Hematopoietic multipotent progenitor cell treated with erythropoietin and hydrocortisone succinate and interleukin-3 and kit ligand, for 15 days (in vitro differentiated cells): ENCODE measurements at regions not wholly inside any gene's neighbourhood (a gene's known extent, or its start where the extent isn't known, plus 50 kb on each side); places are given as distances from the start of the nearest gene placed in this dataset.
"Not testable (repeated sequence)": the region's sequence is repeated elsewhere in the genome, so short reads cannot be mapped to it uniquely, and the experiment has no call there.

Experiments used
- DNase-seq: peaks from one replicate; pipeline ENCODE4 v3.0.0-alpha.2; 2015; ENCODE audit warnings: low spot score

GRCh38 chr6:90372450-90372849 lies 75.8 kb upstream of the BACH2 start:
- no peak for DNase-seq

GRCh38 chr6:90370493-90370959 lies 73.9 kb upstream of the BACH2 start:
- DNase-seq = no peak

- DNase-seq = no peak
Observed at GRCh38 chr6:90369651-90370050, 73.0 kb upstream of the BACH2 start.

GRCh38 chr6:90369024-90369519 lies 72.4 kb upstream of the BACH2 start:
- no peak for DNase-seq

- no peak for DNase-seq
Observed at GRCh38 chr6:90368601-90369000, 72.0 kb upstream of the BACH2 start.

- no peak for DNase-seq
Observed at GRCh38 chr6:90368001-90368400, 71.4 kb upstream of the BACH2 start.

GRCh38 chr6:90365565-90366219 lies 69.0 kb upstream of the BACH2 start:
- DNase-seq = no peak

GRCh38 chr6:90365002-90365401 lies 68.4 kb upstream of the BACH2 start:
- no peak for DNase-seq

- no peak for DNase-seq
Observed at GRCh38 chr6:90364286-90364685, 67.6 kb upstream of the BACH2 start.

GRCh38 chr6:90362318-90362717 lies 65.7 kb upstream of the BACH2 start:
- no peak for DNase-seq

- no peak for DNase-seq
Observed at GRCh38 chr6:90361174-90361573, 64.5 kb upstream of the BACH2 start.

- DNase-seq = not testable (repeated sequence)
Observed at GRCh38 chr6:90358036-90358770, 61.6 kb upstream of the BACH2 start.

- no peak for DNase-seq
Observed at GRCh38 chr6:90356012-90356421, 59.4 kb upstream of the BACH2 start.

GRCh38 chr6:90354961-90355360 lies 58.3 kb upstream of the BACH2 start:
- no peak for DNase-seq

- DNase-seq = no peak
Observed at GRCh38 chr6:90351696-90352095, 55.1 kb upstream of the BACH2 start.

- DNase-seq = no peak
Observed at GRCh38 chr6:90350689-90351554, 54.3 kb upstream of the BACH2 start.

- no peak for DNase-seq
Observed at GRCh38 chr6:90347411-90347851, 50.8 kb upstream of the BACH2 start.

GRCh38 chr6:90346729-90347128 lies 50.1 kb upstream of the BACH2 start:
- no peak for DNase-seq
